C4-2B (cell line): ENCODE measurements at regions not wholly inside any gene's neighbourhood (a gene's known extent, or its start where the extent isn't known, plus 50 kb on each side); places are given as distances from the start of the nearest gene placed in this dataset.
"Not testable (repeated sequence)": the region's sequence is repeated elsewhere in the genome, so short reads cannot be mapped to it uniquely, and the experiment has no call there.

Experiments used
- H3K27ac ChIP-seq: fragments of 450-650 bp; 2 replicates; pipeline ENCODE4 v1.5.1; 2017
- CTCF ChIP-seq: fragments of 450-650 bp; conservative IDR thresholded peaks from 2 replicates; pipeline ENCODE4 v1.5.1; 2017; ENCODE audit warnings: mild to moderate bottlenecking
- ZFX ChIP-seq: fragments of 450-650 bp; IDR thresholded peaks from 2 replicates; pipeline ENCODE4 v1.6.1; 2017

GRCh38 chr10:118827053-118827452 is 72.3 kb upstream of the CACUL1 start:
- TF ChIP-seq CTCF (no peak), ZFX (no peak)
- H3K27ac ChIP-seq: no peak overlapping the region

GRCh38 chr10:118827466-118828155 is 72.8 kb upstream of the CACUL1 start:
- no peak overlapping the region for H3K27ac ChIP-seq
- no peak for TF ChIP-seq ZFX
- TF ChIP-seq CTCF: peak; percentile 55

GRCh38 chr10:118832241-118832651 is 77.5 kb upstream of the CACUL1 start:
- no peak for TF ChIP-seq ZFX
- TF ChIP-seq CTCF: no peak
- H3K27ac ChIP-seq: no peak overlapping the region

GRCh38 chr10:118834370-118834769 is 79.6 kb upstream of the CACUL1 start:
- not testable (repeated sequence) for H3K27ac ChIP-seq

DNA sequence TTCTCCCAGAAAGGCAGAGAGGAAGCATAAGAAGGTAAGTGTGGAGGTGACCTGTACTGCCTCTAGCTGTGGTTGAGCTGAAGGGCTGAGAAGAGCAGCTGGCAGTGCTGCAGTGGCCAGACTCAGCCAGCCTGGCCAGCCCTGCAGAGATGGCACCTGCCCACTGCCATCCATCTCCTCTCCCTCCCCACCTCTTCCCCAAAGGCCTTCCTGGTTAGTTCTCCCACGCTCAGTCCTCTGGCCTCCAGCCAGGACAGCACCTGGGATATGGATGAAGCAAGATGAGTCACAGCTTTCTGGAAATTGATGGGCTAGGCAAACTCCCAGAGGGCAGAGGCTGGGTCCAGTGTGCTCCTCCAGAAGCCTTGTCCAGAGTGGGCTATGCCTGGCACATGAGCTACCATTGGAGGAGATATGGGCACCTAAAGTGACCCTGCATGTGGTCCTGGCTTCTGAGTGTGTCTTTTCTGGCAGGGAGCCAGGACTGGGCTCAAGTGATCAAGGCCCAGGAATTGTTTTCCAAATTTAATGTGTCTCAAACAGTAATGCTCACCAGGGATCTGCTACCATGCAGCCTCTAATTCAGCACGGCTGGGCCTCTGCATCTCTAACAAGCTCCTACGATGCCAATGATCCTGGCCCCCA is 81.0 kb upstream of the CACUL1 start:
- TF ChIP-seq ZFX (no peak), CTCF (no peak)
- H3K27ac ChIP-seq: no peak overlapping the region

- no peak overlapping the region for H3K27ac ChIP-seq
- TF ChIP-seq ZFX: no peak
These were observed 83.6 kb upstream of the CACUL1 start for GRCh38 chr10:118838364-118838763.

DNA sequence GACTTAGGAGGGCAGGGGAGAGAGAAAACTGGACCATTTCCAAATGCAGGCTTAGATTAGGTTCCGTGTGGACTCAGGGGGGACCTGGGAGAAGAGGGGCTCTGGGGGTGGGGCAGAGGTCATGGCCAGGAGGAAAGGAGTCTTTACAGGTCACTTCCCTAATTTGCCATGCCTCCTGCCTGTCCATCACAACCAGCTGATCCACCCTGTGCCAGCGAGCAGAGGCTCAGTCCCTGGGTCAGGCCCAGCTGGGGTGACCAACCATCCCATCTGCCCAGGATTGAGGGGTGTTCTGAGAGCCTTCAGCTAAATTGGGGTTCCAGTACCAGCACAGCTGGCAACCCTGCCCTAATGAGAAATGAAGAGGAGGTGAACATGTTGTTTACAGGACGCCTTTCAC is 84.6 kb upstream of the CACUL1 start:
- TF ChIP-seq ZFX (no peak), CTCF (no peak)
- no peak overlapping the region for H3K27ac ChIP-seq

DNA sequence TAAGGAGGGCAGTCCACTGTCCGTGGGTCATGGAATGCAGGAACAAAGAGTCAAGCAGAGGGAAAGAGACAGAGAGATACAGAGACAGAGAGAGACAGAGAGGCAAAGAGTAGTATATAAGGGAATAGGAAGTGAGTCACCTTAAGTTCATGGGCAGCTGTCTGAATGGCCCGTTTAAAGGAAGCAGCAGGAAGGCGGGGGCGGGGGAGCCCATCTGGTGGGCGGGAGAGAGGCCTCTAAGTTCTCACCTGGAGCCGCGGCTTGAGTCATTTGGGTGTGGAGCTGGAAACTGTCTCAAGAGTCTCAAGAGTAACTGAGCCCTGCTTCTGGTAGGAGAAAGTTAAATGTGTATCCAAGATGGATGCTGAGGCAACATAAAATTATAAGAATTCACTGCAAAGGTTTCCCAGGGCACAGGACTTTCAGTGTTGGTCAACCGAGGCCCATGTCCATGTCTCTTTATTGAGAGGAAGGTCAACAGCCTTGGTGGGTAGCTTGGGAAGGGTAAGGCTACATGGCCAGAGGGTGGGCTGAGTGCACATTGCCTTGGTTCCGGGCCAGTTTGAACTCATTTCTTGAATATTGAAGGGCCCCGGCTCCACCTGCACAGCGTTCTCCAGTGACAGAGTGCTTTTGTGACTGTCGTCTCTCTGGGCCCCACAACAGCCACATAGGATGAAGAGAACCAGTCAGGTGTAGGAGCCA is 85.5 kb upstream of the CACUL1 start:
- TF ChIP-seq ZFX (no peak), CTCF (no peak)
- no peak overlapping the region for H3K27ac ChIP-seq
